ENCODE measurements at regions not wholly inside any gene's neighbourhood (a gene's known extent, or its start where the extent isn't known, plus 50 kb on each side); places are given as distances from the start of the nearest gene placed in this dataset.

GRCh38 chr1:178644308-178645120 lies 80.5 kb upstream of the RALGPS2 start:
- peaks cover 0 to 14% (median 4%) of the 10 kb centered on the region in 5 donors for H3K4me1 ChIP-seq (ENCODE audit: control insufficient read depth in 5 of 5, insufficient read depth in 5 of 5, low read length in 5 of 5)
- 30 to 32% methylated on average over 4 of the region's 4 CpGs for WGBS, 2 donors
- no peak for TF ChIP-seq CTCF (IDR thresholded peaks at IDR 0.05; ENCODE audit: control extremely low read depth, extremely low read depth)
- H3K9me3 ChIP-seq (ENCODE audit: control insufficient read depth in 4 of 4, insufficient read depth in 3 of 4, low read length in 3 of 4): no peaks in the 10 kb centered on the region
- H3K9ac ChIP-seq (ENCODE audit: insufficient read depth in 1 of 2, low read length in 2 of 2): no peak overlapping the region
- no peaks in the 10 kb centered on the region for H3K27me3 ChIP-seq (ENCODE audit: control insufficient read depth in 3 of 3, insufficient read depth in 3 of 3, low read length in 2 of 3)
- H3K36me3 ChIP-seq (ENCODE audit: control insufficient read depth in 4 of 4, insufficient read depth in 4 of 4, low read length in 4 of 4): no peaks in the 10 kb centered on the region
- ATAC-seq (ENCODE audit: insufficient read depth, low FRiP score): no peak
- DNase-seq: peak in 2 of 3 donors; percentile 20 to 29
- H3K4me3 ChIP-seq: no peak overlapping the region
- H3K27ac ChIP-seq (ENCODE audit: low read depth in 1 of 2, low read length in 1 of 2): no peak overlapping the region

- 69 to 77% methylated on average over 5 of the region's 5 CpGs for WGBS, 2 donors
- ATAC-seq (ENCODE audit: insufficient read depth, low FRiP score): no peak
Observed at GRCh38 chr1:178645157-178645807, 79.8 kb upstream of the RALGPS2 start.

GRCh38 chr1:178645808-178646200 lies 79.2 kb upstream of the RALGPS2 start:
- Histone ChIP-seq H3K9ac (ENCODE audit: insufficient read depth in 1 of 2, low read length in 2 of 2) (no peak overlapping the region), H3K9me3 (ENCODE audit: control insufficient read depth in 4 of 4, insufficient read depth in 3 of 4, low read length in 3 of 4) (no peaks in the 10 kb centered on the region), H3K4me3 (no peak overlapping the region), H3K4me1 (ENCODE audit: control insufficient read depth in 5 of 5, insufficient read depth in 5 of 5, low read length in 5 of 5) (peaks cover 0 to 14% (median 4%) of the 10 kb centered on the region in 5 donors), H3K27ac (ENCODE audit: low read depth in 1 of 2, low read length in 1 of 2) (no peak overlapping the region), H3K36me3 (ENCODE audit: control insufficient read depth in 4 of 4, insufficient read depth in 4 of 4, low read length in 4 of 4) (no peaks in the 10 kb centered on the region), H3K27me3 (ENCODE audit: control insufficient read depth in 3 of 3, insufficient read depth in 3 of 3, low read length in 2 of 3) (no peaks in the 10 kb centered on the region)
- no peak for ATAC-seq (ENCODE audit: insufficient read depth, low FRiP score)
- 76 to 85% methylated on average over 2 of the region's 2 CpGs for WGBS, 2 donors
- TF ChIP-seq CTCF (IDR thresholded peaks at IDR 0.05; ENCODE audit: control extremely low read depth, extremely low read depth): no peak
- no peak for DNase-seq

More at GRCh38 chr1:178645157-178645807, 79.8 kb upstream of the RALGPS2 start:
- no peaks in the 10 kb centered on the region for H3K27me3 ChIP-seq (ENCODE audit: control insufficient read depth in 3 of 3, insufficient read depth in 3 of 3, low read length in 2 of 3)
- H3K9me3 ChIP-seq (ENCODE audit: control insufficient read depth in 4 of 4, insufficient read depth in 3 of 4, low read length in 3 of 4): no peaks in the 10 kb centered on the region
- H3K9ac ChIP-seq (ENCODE audit: insufficient read depth in 1 of 2, low read length in 2 of 2): no peak overlapping the region
- no peak overlapping the region for H3K4me3 ChIP-seq
- DNase-seq: no peak
- no peak overlapping the region for H3K27ac ChIP-seq (ENCODE audit: low read depth in 1 of 2, low read length in 1 of 2)
- H3K4me1 ChIP-seq (ENCODE audit: control insufficient read depth in 5 of 5, insufficient read depth in 5 of 5, low read length in 5 of 5): peaks cover 0 to 14% (median 4%) of the 10 kb centered on the region in 5 donors
- H3K36me3 ChIP-seq (ENCODE audit: control insufficient read depth in 4 of 4, insufficient read depth in 4 of 4, low read length in 4 of 4): no peaks in the 10 kb centered on the region
- TF ChIP-seq CTCF (IDR thresholded peaks at IDR 0.05; ENCODE audit: control extremely low read depth, extremely low read depth): no peak

Data from lung (tissue), 11 donors.